HG03025 (cell line): ENCODE measurements at regions not wholly inside any gene's neighbourhood (a gene's known extent, or its start where the extent isn't known, plus 50 kb on each side); places are given as distances from the start of the nearest gene placed in this dataset.

Source experiments
- ATAC-seq: cut with Tn5 transposase; IDR thresholded peaks from one replicate; pipeline ENCODE4 v1.9.1; 2021; ENCODE audit warnings: mild to moderate bottlenecking, moderate library complexity; ENCODE audit not compliant: unreplicated experiment, low FRiP score

- ATAC-seq: no peak
These were observed 1145.7 kb downstream of the VRK1 start for GRCh38 chr14:97942921-97943320.

- ATAC-seq: no peak
These were observed 1146.4 kb downstream of the VRK1 start for GRCh38 chr14:97943619-97944018.

GRCh38 chr14:97944380-97944779 is 1147.2 kb downstream of the VRK1 start:
- no peak for ATAC-seq

- ATAC-seq: no peak
These were observed 1148.4 kb downstream of the VRK1 start for GRCh38 chr14:97945631-97946030.

GRCh38 chr14:97946240-97946639 is 1149.1 kb downstream of the VRK1 start:
- ATAC-seq: no peak

- ATAC-seq: no peak
These were observed 1149.5 kb downstream of the VRK1 start for GRCh38 chr14:97946641-97947040.

- no peak for ATAC-seq
These were observed 1151.7 kb downstream of the VRK1 start for GRCh38 chr14:97948841-97949240.

- no peak for ATAC-seq
These were observed 1159.6 kb downstream of the VRK1 start for GRCh38 chr14:97956581-97957340.

- ATAC-seq: no peak
These were observed 1162.1 kb downstream of the VRK1 start for GRCh38 chr14:97959251-97959650.

GRCh38 chr14:97960436-97960835 is 1163.3 kb downstream of the VRK1 start:
- no peak for ATAC-seq

GRCh38 chr14:97970222-97970621 is 1173.0 kb downstream of the VRK1 start:
- no peak for ATAC-seq

- ATAC-seq: no peak
These were observed 1178.0 kb downstream of the VRK1 start for GRCh38 chr14:97975216-97975615.

- ATAC-seq: no peak
These were observed 1178.8 kb downstream of the VRK1 start for GRCh38 chr14:97975962-97976361.

GRCh38 chr14:97976861-97977260 is 1179.7 kb downstream of the VRK1 start:
- ATAC-seq: no peak

- no peak for ATAC-seq
These were observed 1180.6 kb downstream of the VRK1 start for GRCh38 chr14:97977651-97978261.

GRCh38 chr14:97978341-97978740 is 1181.2 kb downstream of the VRK1 start:
- no peak for ATAC-seq

- ATAC-seq: no peak
These were observed 1196.4 kb downstream of the VRK1 start for GRCh38 chr14:97993508-97994019.

- no peak for ATAC-seq
These were observed 1196.9 kb downstream of the VRK1 start for GRCh38 chr14:97994020-97994531.

- no peak for ATAC-seq
These were observed 1197.9 kb downstream of the VRK1 start for GRCh38 chr14:97995038-97995437.

GRCh38 chr14:97995531-97995930 is 1198.3 kb downstream of the VRK1 start:
- ATAC-seq: no peak

- ATAC-seq: no peak
These were observed 1208.8 kb downstream of the VRK1 start for GRCh38 chr14:98006008-98006407.
